ENCODE measurements at regions not wholly inside any gene's neighbourhood (a gene's known extent, or its start where the extent isn't known, plus 50 kb on each side); places are given as distances from the start of the nearest gene placed in this dataset.

GRCh38 chr19:56942756-56943155, 102.2 kb upstream of the PEG3 start:
- Histone ChIP-seq H3K4me3 (no peak overlapping the region), H3K4me1 (no peaks in the 10 kb centered on the region), H3K36me3 (no peaks in the 10 kb centered on the region), H4K20me1 (no peaks in the 10 kb centered on the region), H3K9me3 (peaks cover 7% of the 10 kb centered on the region), H3K27me3 (no peaks in the 10 kb centered on the region), H3K27ac (no peak overlapping the region), H3K4me2 (no peak overlapping the region), H3K9ac (no peak overlapping the region)
- TF ChIP-seq Cebpa-rat (IDR thresholded peaks at IDR 0.05), result no peak

- no peak for TF ChIP-seq Cebpa-rat (IDR thresholded peaks at IDR 0.05)
Measured at GRCh38 chr19:56946159-56946558, 105.6 kb upstream of the PEG3 start.

GRCh38 chr19:56947206-56947605, 106.7 kb upstream of the PEG3 start:
- Histone ChIP-seq H4K20me1 (no peaks in the 10 kb centered on the region), H3K4me3 (no peak overlapping the region), H3K9ac (no peak overlapping the region), H3K4me2 (no peak overlapping the region), H3K9me3 (peaks cover 7% of the 10 kb centered on the region), H3K36me3 (no peaks in the 10 kb centered on the region), H3K27ac (no peak overlapping the region), H3K4me1 (no peaks in the 10 kb centered on the region), H3K27me3 (no peaks in the 10 kb centered on the region)
- TF ChIP-seq Cebpa-rat (IDR thresholded peaks at IDR 0.05), result no peak

More at GRCh38 chr19:56946159-56946558, 105.6 kb upstream of the PEG3 start:
- Histone ChIP-seq H3K4me3 (no peak overlapping the region), H3K27me3 (no peaks in the 10 kb centered on the region), H3K9ac (no peak overlapping the region), H3K27ac (no peak overlapping the region), H3K4me1 (no peaks in the 10 kb centered on the region), H3K36me3 (no peaks in the 10 kb centered on the region), H3K9me3 (peaks cover 7% of the 10 kb centered on the region), H3K4me2 (no peak overlapping the region), H4K20me1 (no peaks in the 10 kb centered on the region)

GRCh38 chr19:56949626-56950025, 109.1 kb upstream of the PEG3 start:
- Histone ChIP-seq H3K27me3 (no peaks in the 10 kb centered on the region), H3K4me2 (no peak overlapping the region), H3K27ac (no peak overlapping the region), H4K20me1 (no peaks in the 10 kb centered on the region), H3K36me3 (no peaks in the 10 kb centered on the region), H3K9me3 (no peaks in the 10 kb centered on the region), H3K4me3 (no peak overlapping the region), H3K9ac (no peak overlapping the region), H3K4me1 (no peaks in the 10 kb centered on the region)
- TF ChIP-seq Cebpa-rat (IDR thresholded peaks at IDR 0.05), result no peak

- no peaks in the 10 kb centered on the region for H3K9me3 ChIP-seq
Measured at GRCh38 chr19:56951672-56952071, 111.1 kb upstream of the PEG3 start.

GRCh38 chr19:56953470-56953869, 112.9 kb upstream of the PEG3 start:
- no peaks in the 10 kb centered on the region for H3K27me3 ChIP-seq
- H3K27ac ChIP-seq, result no peak overlapping the region
- no peaks in the 10 kb centered on the region for H4K20me1 ChIP-seq
- no peaks in the 10 kb centered on the region for H3K4me1 ChIP-seq
- no peaks in the 10 kb centered on the region for H3K36me3 ChIP-seq
- no peak overlapping the region for H3K9ac ChIP-seq
- no peak for TF ChIP-seq Cebpa-rat (IDR thresholded peaks at IDR 0.05)
- H3K4me3 ChIP-seq, result no peak overlapping the region
- no peaks in the 10 kb centered on the region for H3K9me3 ChIP-seq
- H3K4me2 ChIP-seq, result no peak overlapping the region

More at GRCh38 chr19:56951672-56952071, 111.1 kb upstream of the PEG3 start:
- Histone ChIP-seq H4K20me1 (no peaks in the 10 kb centered on the region), H3K27me3 (no peaks in the 10 kb centered on the region), H3K9ac (no peak overlapping the region), H3K36me3 (no peaks in the 10 kb centered on the region), H3K4me2 (no peak overlapping the region), H3K27ac (no peak overlapping the region), H3K4me3 (no peak overlapping the region), H3K4me1 (no peaks in the 10 kb centered on the region)
- no peak for TF ChIP-seq Cebpa-rat (IDR thresholded peaks at IDR 0.05)

- Histone ChIP-seq H3K4me1 (no peaks in the 10 kb centered on the region), H3K4me2 (no peak overlapping the region), H3K9ac (no peak overlapping the region), H3K27me3 (no peaks in the 10 kb centered on the region), H3K4me3 (no peak overlapping the region), H3K36me3 (no peaks in the 10 kb centered on the region), H3K27ac (no peak overlapping the region), H3K9me3 (no peaks in the 10 kb centered on the region), H4K20me1 (no peaks in the 10 kb centered on the region)
- no peak for TF ChIP-seq Cebpa-rat (IDR thresholded peaks at IDR 0.05)
Measured at GRCh38 chr19:56955637-56956216, 115.2 kb upstream of the PEG3 start.

GRCh38 chr19:56956503-56957226, 116.1 kb upstream of the PEG3 start:
- H3K36me3 ChIP-seq, result no peaks in the 10 kb centered on the region
- no peak overlapping the region for H3K4me2 ChIP-seq
- H3K4me3 ChIP-seq, result no peak overlapping the region
- no peak for TF ChIP-seq Cebpa-rat (IDR thresholded peaks at IDR 0.05)
- H3K27me3 ChIP-seq, result no peaks in the 10 kb centered on the region
- no peak overlapping the region for H3K27ac ChIP-seq
- H3K9ac ChIP-seq, result no peak overlapping the region
- no peaks in the 10 kb centered on the region for H3K9me3 ChIP-seq
- H4K20me1 ChIP-seq, result no peaks in the 10 kb centered on the region
- no peaks in the 10 kb centered on the region for H3K4me1 ChIP-seq

GRCh38 chr19:56959205-56959604, 118.7 kb upstream of the PEG3 start:
- H4K20me1 ChIP-seq, result no peaks in the 10 kb centered on the region
- H3K4me3 ChIP-seq, result no peak overlapping the region
- H3K4me1 ChIP-seq, result no peaks in the 10 kb centered on the region
- no peak for TF ChIP-seq Cebpa-rat (IDR thresholded peaks at IDR 0.05)
- H3K27me3 ChIP-seq, result no peaks in the 10 kb centered on the region
- no peak overlapping the region for H3K4me2 ChIP-seq
- H3K36me3 ChIP-seq, result no peaks in the 10 kb centered on the region
- H3K9me3 ChIP-seq, result no peaks in the 10 kb centered on the region
- no peak overlapping the region for H3K9ac ChIP-seq
- H3K27ac ChIP-seq, result no peak overlapping the region

GRCh38 chr19:56960959-56961543, 120.5 kb upstream of the PEG3 start:
- Histone ChIP-seq H3K27me3 (no peaks in the 10 kb centered on the region), H3K36me3 (no peaks in the 10 kb centered on the region), H3K4me3 (no peak overlapping the region), H3K27ac (no peak overlapping the region), H3K9me3 (no peaks in the 10 kb centered on the region), H3K4me2 (no peak overlapping the region), H4K20me1 (no peaks in the 10 kb centered on the region), H3K9ac (no peak overlapping the region), H3K4me1 (peaks cover 2% of the 10 kb centered on the region; the same call in 1 of the 2 replicates)
- no peak for TF ChIP-seq Cebpa-rat (IDR thresholded peaks at IDR 0.05)

Data from BLaER1 (cell line).